Hepatocyte (in vitro differentiated cells): ENCODE measurements at regions not wholly inside any gene's neighbourhood (a gene's known extent, or its start where the extent isn't known, plus 50 kb on each side); places are given as distances from the start of the nearest gene placed in this dataset.
"Not testable (repeated sequence)": the region's sequence is repeated elsewhere in the genome, so short reads cannot be mapped to it uniquely, and the experiment has no call there.

Experiments
- DNase-seq: peaks from one replicate; pipeline ENCODE4 v3.0.0-alpha.2; 2016; ENCODE audit warnings: low spot score
- H2AFZ ChIP-seq: fragments of 200-600 bp; sonication (generic); 2 replicates; pipeline ENCODE4 v1.6.0; 2016; ENCODE audit warnings: antibody characterized with exemption, mild to moderate bottlenecking
- H3K27ac ChIP-seq: fragments of 200-600 bp; sonication (generic); 2 replicates; pipeline ENCODE4 v1.5.1; 2016; ENCODE audit warnings: mild to moderate bottlenecking
- H3K27me3 ChIP-seq: fragments of 200-600 bp; sonication (generic); 2 replicates; pipeline ENCODE4 v1.6.1; 2016
- H3K36me3 ChIP-seq: fragments of 200-600 bp; sonication (generic); replicated peaks from 2 replicates; pipeline ENCODE4 v1.5.1; 2016; ENCODE audit warnings: low read depth; ENCODE audit not compliant: insufficient read depth
- H3K4me1 ChIP-seq: fragments of 200-600 bp; sonication (generic); 2 replicates; pipeline ENCODE4 v1.5.1; 2016; ENCODE audit warnings: mild to moderate bottlenecking, moderate library complexity; ENCODE audit not compliant: insufficient read depth
- H3K4me2 ChIP-seq: fragments of 200-600 bp; sonication (generic); 2 replicates; pipeline ENCODE4 v1.6.0; 2016
- H3K4me3 ChIP-seq: fragments of 200-600 bp; sonication (generic); 2 replicates; pipeline ENCODE4 v1.5.1; 2016; ENCODE audit warnings: mild to moderate bottlenecking
- H3K79me2 ChIP-seq: fragments of 200-600 bp; sonication (generic); 2 replicates; pipeline ENCODE4 v1.6.0; 2017; ENCODE audit warnings: mild to moderate bottlenecking
- H3K9me2 ChIP-seq: fragments of 200-600 bp; sonication (generic); replicated peaks from 2 replicates; pipeline ENCODE4 v1.6.0; 2017; ENCODE audit warnings: mild to moderate bottlenecking; ENCODE audit not compliant: insufficient read depth
- H3K9me3 ChIP-seq: fragments of 200-600 bp; sonication (generic); 2 replicates; pipeline ENCODE4 v1.5.1; 2016; ENCODE audit warnings: low read depth, mild to moderate bottlenecking
- H4K20me1 ChIP-seq: fragments of 200-600 bp; sonication (generic); 2 replicates; pipeline ENCODE4 v1.6.0; 2016; ENCODE audit warnings: mild to moderate bottlenecking; ENCODE audit not compliant: insufficient read depth, poor library complexity, severe bottlenecking
- CTCF ChIP-seq: fragments of 200-600 bp; sonication (generic); IDR thresholded peaks from 2 replicates; pipeline ENCODE4 v1.5.1; 2016; ENCODE audit warnings: antibody characterized with exemption, mild to moderate bottlenecking; ENCODE audit not compliant: poor library complexity
- EZH2 ChIP-seq: fragments of 200-600 bp; sonication (generic); IDR thresholded peaks from 2 replicates; pipeline ENCODE4 v1.6.1; 2016; ENCODE audit warnings: antibody characterized with exemption, mild to moderate bottlenecking, borderline replicate concordance
- EZH2phosphoT487 ChIP-seq: fragments of 200-600 bp; sonication (generic); IDR thresholded peaks from one replicate; pipeline ENCODE4 v1.6.1; 2018; ENCODE audit warnings: antibody characterized with exemption, mild to moderate bottlenecking, low read depth, moderate library complexity; ENCODE audit not compliant: unreplicated experiment, severe bottlenecking
- WGBS: methylation state at CpG from one replicate; pipeline ENCODE4 v1.1.6; 2016; ENCODE audit warnings: low lambda C conversion rate; ENCODE audit errors: missing lambda C conversion rate; 5-methylcytosine and 5-hydroxymethylcytosine counted together

- no peaks in the 10 kb centered on the region for H4K20me1 ChIP-seq
- no peak for DNase-seq
- no peaks in the 10 kb centered on the region for H3K36me3 ChIP-seq
- 95% methylated on average over 3 of the region's 3 CpGs for WGBS
- no peaks in the 10 kb centered on the region for H3K9me3 ChIP-seq
- H3K4me3 ChIP-seq: no peak overlapping the region
- H3K4me1 ChIP-seq: peaks cover 5% of the 10 kb centered on the region
- no peak overlapping the region for H3K27ac ChIP-seq
- H3K9me2 ChIP-seq: no peaks in the 10 kb centered on the region
- H3K79me2 ChIP-seq: no peaks in the 10 kb centered on the region
- H3K4me2 ChIP-seq: no peak overlapping the region
- H2AFZ ChIP-seq: no peak overlapping the region
- TF ChIP-seq CTCF (no peak), EZH2 (no peak), EZH2phosphoT487 (no peak)
- no peaks in the 10 kb centered on the region for H3K27me3 ChIP-seq
Observed at GRCh38 chr5:124986667-124987066, 240.2 kb upstream of the ZNF608 start.

GRCh38 chr5:124987786-124988185 is 241.3 kb upstream of the ZNF608 start:
- H2AFZ ChIP-seq, H3K79me2 ChIP-seq, H3K4me1 ChIP-seq, H3K4me3 ChIP-seq, H3K36me3 ChIP-seq, H3K9me3 ChIP-seq, H4K20me1 ChIP-seq, H3K27me3 ChIP-seq, DNase-seq, H3K27ac ChIP-seq, H3K4me2 ChIP-seq, H3K9me2 ChIP-seq: not testable (repeated sequence)
- 96% methylated on average over 3 of the region's 3 CpGs for WGBS

- no peaks in the 10 kb centered on the region for H4K20me1 ChIP-seq
- no peak overlapping the region for H3K4me3 ChIP-seq
- peak overlapping the region; percentile 26 for H3K27ac ChIP-seq
- H2AFZ ChIP-seq: no peak overlapping the region
- H3K9me3 ChIP-seq: no peaks in the 10 kb centered on the region
- no peaks in the 10 kb centered on the region for H3K36me3 ChIP-seq
- H3K4me2 ChIP-seq: no peak overlapping the region
- 94% methylated on average over 2 of the region's 2 CpGs for WGBS
- H3K27me3 ChIP-seq: no peaks in the 10 kb centered on the region
- no peaks in the 10 kb centered on the region for H3K79me2 ChIP-seq
- H3K4me1 ChIP-seq: peaks cover 6% of the 10 kb centered on the region
- no peaks in the 10 kb centered on the region for H3K9me2 ChIP-seq
- peak; percentile 55 for DNase-seq
- TF ChIP-seq EZH2phosphoT487 (no peak), EZH2 (no peak), CTCF (no peak)
Observed at GRCh38 chr5:124990723-124991122, 244.3 kb upstream of the ZNF608 start.

- 39% methylated on average over 4 of the region's 4 CpGs for WGBS
- Histone ChIP-seq H3K27me3 (no peaks in the 10 kb centered on the region), H3K9me2 (no peaks in the 10 kb centered on the region), H3K4me1 (peaks cover 21% of the 10 kb centered on the region), H2AFZ (no peak overlapping the region), H3K36me3 (no peaks in the 10 kb centered on the region), H3K4me2 (no peak overlapping the region), H3K9me3 (no peaks in the 10 kb centered on the region), H4K20me1 (no peaks in the 10 kb centered on the region), H3K27ac (no peak overlapping the region), H3K4me3 (no peak overlapping the region), H3K79me2 (no peaks in the 10 kb centered on the region)
- TF ChIP-seq CTCF: no peak
- no peak for TF ChIP-seq EZH2phosphoT487
- TF ChIP-seq EZH2: no peak
- DNase-seq: no peak
Observed at GRCh38 chr5:124995421-124995820, 249.0 kb upstream of the ZNF608 start.
